Esophagus mucosa (tissue), 1 donor: ENCODE measurements at regions not wholly inside any gene's neighbourhood (a gene's known extent, or its start where the extent isn't known, plus 50 kb on each side); places are given as distances from the start of the nearest gene placed in this dataset.
"Not testable (repeated sequence)": the region's sequence is repeated elsewhere in the genome, so short reads cannot be mapped to it uniquely, and the experiment has no call there.

Experiments
- ATAC-seq: fragments of 200-7000 bp; cut with Tn5 transposase; one replicate; pipeline ENCODE4 v1.9.1; 2020
- donor health status: DM: yes; HTN: yes; CAD: no.

DNA sequence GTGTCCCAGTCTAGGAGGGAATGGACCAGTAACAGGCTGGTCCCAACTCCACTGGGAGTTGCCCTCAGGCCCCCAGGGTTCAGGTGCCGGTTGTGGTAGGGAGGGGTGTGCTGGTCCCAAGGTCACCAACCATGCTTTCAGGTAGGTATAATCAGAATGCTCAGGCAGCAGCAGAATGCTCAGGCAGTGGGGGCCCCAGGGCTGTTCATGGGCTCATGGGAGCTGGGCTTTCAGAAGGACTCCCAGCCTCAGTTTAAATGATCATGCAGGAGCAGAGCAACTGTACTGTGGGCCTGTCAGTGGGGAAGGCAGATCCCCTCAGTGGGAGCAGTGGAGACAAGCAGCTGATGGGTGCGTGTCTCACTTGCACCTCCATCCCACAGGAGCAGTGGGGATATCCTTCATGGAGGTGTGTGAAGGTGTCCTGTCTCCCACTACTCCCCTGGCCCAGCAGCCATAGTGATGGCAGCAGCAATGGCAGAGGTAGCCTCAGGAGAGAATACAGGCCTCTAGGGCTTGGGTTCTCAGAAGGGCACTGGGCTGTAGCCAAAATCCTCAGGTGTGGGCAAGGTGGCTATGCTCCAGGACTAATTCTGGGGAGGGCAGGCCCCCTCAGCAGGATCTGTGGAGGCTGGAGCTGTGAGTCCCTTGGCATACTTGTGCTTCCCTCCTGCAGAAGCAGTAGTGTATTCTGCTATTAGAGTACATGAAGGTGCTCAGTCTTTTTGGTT, 917.3 kb upstream of the B3GALT2 start:
- no peak for ATAC-seq

GRCh38 chr1:194103101-194103500, 916.7 kb upstream of the B3GALT2 start:
- ATAC-seq = no peak

- ATAC-seq = no peak
Observed at GRCh38 chr1:194102607-194103006, 916.2 kb upstream of the B3GALT2 start.

DNA sequence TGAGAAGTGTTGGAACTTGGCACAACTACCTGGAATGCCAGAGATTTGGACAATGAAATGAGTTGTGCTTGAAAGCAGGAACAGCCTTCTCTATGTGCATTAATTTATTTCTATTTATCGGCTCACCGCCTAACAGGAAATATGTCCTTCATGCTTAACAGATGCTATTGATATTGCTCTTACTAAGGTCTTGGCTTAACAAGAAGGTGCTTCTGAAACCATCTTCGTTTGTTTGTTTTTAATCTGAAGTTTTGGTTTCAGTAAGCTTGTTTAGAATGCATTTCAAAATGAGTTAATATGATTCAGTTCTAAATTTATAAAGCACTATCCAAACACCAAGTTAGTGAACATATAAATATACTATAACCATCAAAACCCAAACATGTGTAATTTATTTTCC, 898.3 kb upstream of the B3GALT2 start:
- ATAC-seq = no peak

DNA sequence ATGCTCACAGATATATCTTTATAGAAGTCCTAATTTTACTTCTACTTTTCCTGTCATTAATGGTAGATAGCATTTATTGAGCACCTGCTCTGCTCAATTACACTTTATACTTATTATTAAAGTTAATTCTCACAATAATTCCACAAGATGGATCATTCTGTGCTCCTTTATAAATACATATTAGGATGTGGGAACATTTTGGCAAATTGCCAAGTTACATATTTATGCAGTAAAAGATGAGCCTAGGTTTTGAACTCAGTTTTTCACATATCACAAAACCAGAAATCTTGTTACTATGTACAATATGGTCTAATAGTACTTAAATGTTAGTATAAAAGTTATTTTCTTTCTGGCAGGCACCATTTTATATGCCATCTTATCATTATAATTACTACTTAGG, 895.0 kb upstream of the B3GALT2 start:
- ATAC-seq = no peak

- no peak for ATAC-seq
Observed at GRCh38 chr1:194080826-194081225, 894.4 kb upstream of the B3GALT2 start.

DNA sequence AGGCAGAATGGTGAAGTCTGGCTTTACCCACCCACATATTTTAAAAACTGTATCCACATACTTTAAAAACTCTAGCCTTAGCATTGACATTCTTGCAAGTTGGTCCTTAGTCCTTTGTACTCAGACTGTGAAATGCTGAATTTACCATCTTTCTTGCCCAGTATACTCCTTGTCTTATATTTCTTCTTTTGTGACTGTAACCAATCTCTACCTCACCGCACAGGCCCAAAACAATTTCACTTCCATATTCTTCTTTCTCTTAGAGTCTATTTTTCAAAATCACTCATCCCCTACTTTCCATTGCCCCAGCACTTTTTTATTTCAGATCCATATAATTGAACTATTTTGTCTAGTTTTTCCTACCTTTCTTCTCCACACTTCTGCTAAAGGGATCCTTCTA, 892.4 kb upstream of the B3GALT2 start:
- no peak for ATAC-seq

DNA sequence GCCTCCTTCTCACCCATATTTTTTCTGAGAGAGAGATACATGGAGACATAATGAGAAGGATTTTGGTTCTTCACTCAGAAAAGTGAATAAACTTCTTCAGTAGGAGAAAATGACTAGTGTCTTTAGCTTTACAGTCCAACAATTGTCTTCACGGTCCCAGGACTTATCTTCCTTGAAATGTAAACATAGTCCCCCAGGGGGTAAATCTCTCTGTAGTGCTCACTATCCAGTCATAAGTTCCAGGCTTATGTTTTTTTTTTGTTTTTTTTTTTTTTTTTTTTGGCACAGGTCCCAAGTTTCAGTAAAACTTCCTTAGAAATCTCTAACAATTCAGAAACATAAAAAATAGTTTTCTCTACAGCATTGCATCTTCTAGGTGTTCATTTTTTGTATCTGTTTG, 890.2 kb upstream of the B3GALT2 start:
- no peak for ATAC-seq

DNA sequence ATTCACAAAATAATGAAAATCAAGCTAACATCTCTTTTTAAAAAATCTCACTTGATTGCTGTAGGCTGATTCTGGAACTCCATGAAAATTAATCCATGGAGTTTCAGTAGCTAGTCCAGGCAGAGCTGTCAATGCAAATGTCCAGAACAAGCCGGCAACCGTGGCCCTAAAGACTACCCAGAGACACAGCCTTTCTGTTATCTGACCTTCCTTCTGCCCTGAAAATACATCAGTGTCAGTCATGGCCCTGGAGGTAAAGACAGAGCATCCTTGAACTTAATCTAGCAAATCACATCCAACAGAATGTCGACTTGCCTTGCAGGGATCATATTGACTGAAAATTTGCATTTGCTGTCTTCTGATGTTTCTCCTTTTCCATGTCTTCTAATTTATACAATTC, 887.4 kb upstream of the B3GALT2 start:
- no peak for ATAC-seq

- ATAC-seq = no peak
Observed at GRCh38 chr1:194071205-194071604, 884.8 kb upstream of the B3GALT2 start.

DNA sequence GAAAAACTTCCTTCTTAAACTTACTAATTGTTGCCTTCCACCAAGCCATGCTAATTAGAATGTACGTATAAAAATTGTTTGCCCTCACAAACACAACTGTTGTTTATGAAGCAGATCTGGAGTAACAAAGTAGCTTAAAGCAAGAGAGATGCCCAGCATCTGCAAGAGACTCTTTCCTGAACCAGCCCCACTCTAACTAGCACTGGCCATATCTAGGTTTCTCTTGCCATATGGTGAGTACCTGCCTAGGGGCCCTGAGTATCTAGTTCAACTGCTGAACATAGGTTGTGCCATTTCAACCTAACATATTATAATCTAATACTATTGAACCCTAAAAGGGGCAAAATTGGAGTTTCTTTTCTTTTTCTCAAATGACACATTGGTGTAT, 883.4 kb upstream of the B3GALT2 start:
- no peak for ATAC-seq

- ATAC-seq = no peak
Observed at GRCh38 chr1:194069168-194069830, 882.9 kb upstream of the B3GALT2 start.

DNA sequence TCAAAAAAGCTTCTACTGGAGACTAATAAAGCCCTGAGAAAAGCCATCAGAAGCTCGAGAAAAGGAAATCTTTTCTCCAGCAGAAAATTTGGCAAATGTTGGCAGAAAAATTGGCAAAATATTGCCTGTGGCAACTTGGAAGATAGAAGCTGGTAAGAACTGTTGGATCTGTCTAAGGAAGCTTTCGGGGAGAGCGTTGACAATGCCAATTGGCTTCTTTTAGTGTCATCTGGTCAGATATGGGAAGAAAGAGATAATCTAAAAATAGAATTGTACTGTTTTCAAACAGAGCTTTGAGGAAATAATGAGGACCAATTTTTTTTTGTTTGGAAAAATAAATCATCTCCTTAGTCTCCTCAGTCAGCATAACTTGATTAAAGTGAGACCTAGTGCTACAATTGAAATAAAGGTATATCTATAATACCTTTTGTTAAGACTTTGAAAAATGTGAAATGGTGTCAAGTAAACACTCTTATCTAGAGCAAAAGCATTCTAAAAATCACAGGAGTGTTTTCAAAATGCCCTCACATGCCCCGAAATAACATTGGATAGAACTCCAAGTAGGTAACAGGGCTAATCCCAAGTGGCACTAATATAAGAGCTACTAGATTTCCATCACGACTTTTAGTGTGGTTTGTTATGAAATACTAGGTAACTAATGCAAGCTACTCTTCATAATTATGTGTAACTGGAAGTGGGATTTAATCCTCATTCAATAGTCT, 882.2 kb upstream of the B3GALT2 start:
- no peak for ATAC-seq

DNA sequence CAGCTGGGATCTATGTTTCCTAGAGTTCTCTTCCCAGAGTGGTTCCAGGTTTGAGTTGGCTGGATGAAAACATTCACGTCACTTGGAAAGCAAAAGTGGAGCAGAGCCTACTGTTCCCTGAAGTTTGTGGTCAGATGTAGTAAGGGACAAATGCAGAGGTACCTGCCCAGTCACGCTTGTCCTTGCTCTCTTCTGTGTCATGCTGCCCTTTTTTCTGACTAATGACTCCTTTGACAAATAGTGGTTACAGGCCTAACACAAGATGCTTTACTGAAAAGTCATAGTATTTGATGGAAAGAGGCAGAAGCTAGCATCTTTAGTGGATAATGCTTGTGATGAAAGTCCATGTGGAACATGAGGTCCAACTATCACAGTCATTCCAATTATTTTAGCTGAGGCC, 881.4 kb upstream of the B3GALT2 start:
- no peak for ATAC-seq

- no peak for ATAC-seq
Observed at GRCh38 chr1:194062962-194063361, 876.5 kb upstream of the B3GALT2 start.

- ATAC-seq = no peak
Observed at GRCh38 chr1:194062526-194062925, 876.1 kb upstream of the B3GALT2 start.

DNA sequence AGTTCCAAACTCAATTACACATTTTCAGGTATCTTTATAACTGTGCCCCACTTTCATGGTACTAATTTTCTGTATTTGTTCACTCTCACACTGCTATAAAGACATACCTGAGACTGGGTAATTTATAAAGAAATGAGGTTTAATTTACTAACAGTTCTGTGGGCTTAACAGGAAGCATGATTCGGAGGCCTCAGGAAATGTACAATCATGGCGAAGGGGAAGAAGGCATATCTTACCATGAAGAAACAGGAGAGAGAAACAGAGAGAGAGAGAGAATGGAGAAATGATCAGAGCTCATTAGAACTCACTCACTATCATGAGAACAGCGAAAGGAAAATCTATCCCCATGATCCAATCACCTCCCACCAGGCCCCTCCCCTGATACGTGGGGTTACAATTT, 874.1 kb upstream of the B3GALT2 start:
- no peak for ATAC-seq

- not testable (repeated sequence) for ATAC-seq
Observed at GRCh38 chr1:194058268-194058667, 871.9 kb upstream of the B3GALT2 start.

GRCh38 chr1:194056169-194056568, 869.8 kb upstream of the B3GALT2 start:
- ATAC-seq = no peak

DNA sequence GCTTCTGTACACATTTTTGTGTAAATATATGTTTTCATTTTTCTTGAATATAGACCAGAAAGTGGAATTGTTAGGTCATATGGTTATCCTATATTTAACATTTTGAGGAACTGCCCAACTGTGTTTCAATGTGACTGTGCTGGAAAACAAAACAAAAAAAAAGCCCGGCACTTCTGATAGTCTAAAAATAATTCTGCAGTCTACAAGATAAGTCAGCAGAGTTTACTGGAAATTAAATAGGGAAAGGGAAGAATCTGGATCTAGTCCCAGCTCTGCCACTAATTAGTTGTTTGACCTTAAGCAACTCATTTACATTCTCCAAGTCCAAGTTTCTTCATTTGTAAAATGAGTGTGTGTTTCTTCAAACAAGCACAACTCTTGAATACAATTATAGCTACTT, 869.1 kb upstream of the B3GALT2 start:
- no peak for ATAC-seq

DNA sequence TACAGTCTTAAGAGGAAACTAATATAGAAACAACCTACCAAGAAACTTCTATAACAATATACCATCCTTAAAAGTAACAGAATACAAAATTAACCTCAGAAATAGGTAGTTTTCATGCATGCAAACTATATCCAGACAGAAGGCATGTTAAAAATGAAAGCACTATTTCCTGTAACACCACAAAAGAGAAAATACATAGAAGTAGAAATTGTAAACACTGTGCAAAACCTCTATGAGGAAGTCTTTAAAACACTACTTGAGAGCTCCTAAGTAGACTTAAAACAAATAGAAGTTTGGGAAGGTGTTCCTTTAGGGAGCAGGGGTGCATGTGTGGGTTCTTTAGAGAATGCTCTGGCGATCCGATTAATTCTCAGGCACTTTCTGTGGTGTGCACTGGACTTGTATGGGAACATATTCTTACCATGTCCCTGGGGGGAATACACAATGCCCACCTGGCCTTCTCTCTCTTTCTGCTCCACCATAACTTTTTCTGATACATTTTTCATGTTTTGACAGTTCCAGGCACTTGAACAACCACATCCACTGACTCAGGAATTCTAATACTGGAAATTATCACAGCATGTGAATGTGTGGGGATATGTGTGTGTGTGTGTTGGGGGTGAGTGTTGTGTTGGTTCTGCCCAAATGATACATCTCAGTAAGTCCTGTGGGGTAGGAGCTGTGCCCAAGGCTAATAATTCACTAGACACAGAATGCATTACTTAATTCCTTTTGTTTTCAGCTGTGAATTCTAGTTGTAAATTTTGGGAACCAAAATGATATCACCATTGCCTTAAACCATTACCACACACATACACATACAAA, 866.3 kb upstream of the B3GALT2 start:
- ATAC-seq = no peak

DNA sequence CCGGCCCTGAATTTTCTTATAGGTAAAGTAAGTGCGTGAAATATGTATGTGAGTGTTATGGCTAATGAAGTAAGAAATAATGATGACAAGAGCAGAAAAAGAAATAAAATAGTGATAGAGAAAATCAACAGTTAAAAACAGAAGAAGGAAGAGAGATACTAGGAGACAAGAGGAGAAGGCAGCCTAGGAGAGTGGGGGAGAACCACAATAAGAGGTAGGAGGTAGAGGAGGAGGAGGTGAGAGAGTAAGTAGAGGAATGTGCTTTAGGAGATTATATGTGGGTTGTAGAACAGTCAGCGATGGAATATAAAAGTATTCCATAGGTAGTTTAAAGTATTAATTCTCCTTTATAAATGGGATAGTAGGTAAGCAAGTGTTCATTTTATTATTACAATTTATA, 861.5 kb upstream of the B3GALT2 start:
- no peak for ATAC-seq

- ATAC-seq = no peak
Observed at GRCh38 chr1:194047206-194047605, 860.8 kb upstream of the B3GALT2 start.
